HG03342 (cell line): ENCODE measurements at regions not wholly inside any gene's neighbourhood (a gene's known extent, or its start where the extent isn't known, plus 50 kb on each side); places are given as distances from the start of the nearest gene placed in this dataset.

Experiments
- ATAC-seq: cut with Tn5 transposase; IDR thresholded peaks from one replicate; pipeline ENCODE4 v1.9.1; 2021; ENCODE audit warnings: mild to moderate bottlenecking, moderate library complexity; ENCODE audit not compliant: unreplicated experiment

- peak; percentile 87 for ATAC-seq
Measured at GRCh38 chr2:41736105-41736567, 311.7 kb upstream of the PKDCC start.

GRCh38 chr2:41736586-41736985 is 311.2 kb upstream of the PKDCC start:
- ATAC-seq, result peak; percentile 24

GRCh38 chr2:41737888-41738287 is 309.9 kb upstream of the PKDCC start:
- ATAC-seq, result no peak

GRCh38 chr2:41741951-41742595 is 305.7 kb upstream of the PKDCC start:
- peak; percentile 96 for ATAC-seq

GRCh38 chr2:41743324-41743723 is 304.5 kb upstream of the PKDCC start:
- ATAC-seq, result no peak

GRCh38 chr2:41750829-41751228 is 297.0 kb upstream of the PKDCC start:
- ATAC-seq, result no peak

GRCh38 chr2:41759880-41760279 is 287.9 kb upstream of the PKDCC start:
- no peak for ATAC-seq

GRCh38 chr2:41763141-41763540 is 284.7 kb upstream of the PKDCC start:
- ATAC-seq, result no peak

DNA sequence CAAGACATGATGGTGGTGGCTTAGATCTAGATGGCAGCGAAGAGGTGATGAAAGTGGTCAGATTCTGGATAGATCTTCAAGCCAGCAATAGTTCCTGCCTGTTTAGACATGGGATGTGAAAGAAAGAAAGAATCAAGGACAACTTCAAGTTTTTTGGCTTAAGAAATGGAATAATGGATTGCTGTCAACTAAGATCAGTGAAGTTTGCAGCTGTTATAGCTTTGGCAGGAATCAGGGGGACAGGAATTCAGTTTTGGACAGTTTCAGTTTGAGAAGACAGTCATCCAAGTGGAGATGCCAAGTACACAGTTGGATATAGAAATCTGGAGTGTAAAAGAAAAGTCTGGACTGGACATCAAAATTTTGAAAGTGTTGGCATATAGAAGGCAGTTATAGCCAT is 283.7 kb upstream of the PKDCC start:
- no peak for ATAC-seq

DNA sequence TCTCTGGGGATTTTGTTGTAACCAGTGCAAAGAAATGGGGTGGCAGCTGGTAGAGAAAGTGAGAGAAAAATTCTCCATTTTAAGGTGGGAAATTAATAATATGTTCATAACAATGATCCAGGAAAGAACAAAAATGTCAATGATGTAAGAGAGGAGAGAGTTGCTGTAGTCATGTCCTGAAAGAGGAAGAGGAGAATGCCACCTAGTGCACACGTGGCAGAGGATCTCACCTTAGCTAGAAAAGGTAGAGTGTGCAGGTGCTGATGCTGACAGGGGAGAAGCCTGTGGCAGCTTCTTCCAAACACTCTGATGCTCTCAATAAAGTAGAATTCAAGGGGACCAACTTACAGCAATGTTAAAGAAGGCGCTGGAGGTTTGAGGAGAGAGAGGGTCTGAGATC is 282.9 kb upstream of the PKDCC start:
- ATAC-seq, result no peak

DNA sequence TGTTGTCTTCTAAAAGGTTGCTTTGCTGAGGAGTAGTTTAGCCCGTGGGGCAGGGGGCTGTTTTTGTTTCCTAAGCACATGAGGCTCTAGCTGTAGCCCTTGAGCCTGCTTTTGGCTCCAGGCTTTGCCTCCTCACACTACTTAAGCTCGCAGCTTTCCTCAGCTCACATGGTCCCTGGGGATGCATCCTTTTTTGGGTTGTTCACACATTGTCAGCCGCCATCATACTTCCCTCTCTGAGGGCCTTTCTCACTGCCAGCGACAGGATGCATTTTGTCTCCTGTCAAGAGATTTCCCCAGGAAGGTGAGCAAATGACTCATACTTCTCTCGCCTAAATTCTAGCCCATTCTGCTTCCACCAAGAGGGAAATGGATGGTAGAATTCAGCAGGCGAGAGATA is 279.5 kb upstream of the PKDCC start:
- ATAC-seq, result no peak

DNA sequence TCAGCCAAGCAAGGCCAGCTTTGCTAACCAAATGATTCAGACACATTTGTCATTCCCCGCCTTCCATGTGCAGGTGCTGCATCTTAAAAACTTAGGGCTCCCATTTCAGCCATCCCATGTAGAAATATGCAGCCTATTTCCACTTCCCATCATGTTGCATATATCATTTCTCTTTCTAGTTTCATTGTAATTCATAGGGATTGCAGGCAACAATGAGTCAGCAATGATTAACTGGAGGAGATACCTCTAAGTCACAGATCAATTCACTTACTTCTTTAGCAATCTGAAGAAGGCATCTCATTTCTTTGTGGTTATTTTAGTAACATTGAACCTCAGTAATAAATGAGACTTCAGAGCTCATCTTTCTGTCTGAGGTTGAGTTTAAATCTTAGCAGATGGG is 276.1 kb upstream of the PKDCC start:
- no peak for ATAC-seq

- no peak for ATAC-seq
Measured at GRCh38 chr2:41772697-41773096, 275.1 kb upstream of the PKDCC start.

GRCh38 chr2:41774011-41774605 is 273.7 kb upstream of the PKDCC start:
- no peak for ATAC-seq

- ATAC-seq, result no peak
Measured at GRCh38 chr2:41775366-41776025, 272.3 kb upstream of the PKDCC start.

DNA sequence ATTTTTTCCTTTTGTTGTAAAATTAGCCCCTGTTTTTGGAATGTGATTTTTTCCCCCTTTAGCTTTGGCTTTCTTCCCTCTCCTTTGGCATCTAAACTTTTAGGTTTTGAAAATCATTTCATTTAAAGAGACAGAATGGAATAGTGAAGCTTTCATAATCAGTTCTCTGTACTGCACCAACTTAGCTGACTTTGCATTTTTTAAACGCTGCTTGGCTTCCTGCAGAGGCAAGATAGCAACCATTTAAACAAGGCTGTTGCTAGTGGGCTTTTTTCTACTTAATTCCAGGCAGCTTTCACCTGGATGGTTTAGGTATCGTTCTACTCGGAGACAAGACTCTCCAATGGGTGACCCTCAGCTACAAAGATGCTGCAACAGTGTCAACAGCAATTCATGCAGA is 267.9 kb upstream of the PKDCC start:
- no peak for ATAC-seq

DNA sequence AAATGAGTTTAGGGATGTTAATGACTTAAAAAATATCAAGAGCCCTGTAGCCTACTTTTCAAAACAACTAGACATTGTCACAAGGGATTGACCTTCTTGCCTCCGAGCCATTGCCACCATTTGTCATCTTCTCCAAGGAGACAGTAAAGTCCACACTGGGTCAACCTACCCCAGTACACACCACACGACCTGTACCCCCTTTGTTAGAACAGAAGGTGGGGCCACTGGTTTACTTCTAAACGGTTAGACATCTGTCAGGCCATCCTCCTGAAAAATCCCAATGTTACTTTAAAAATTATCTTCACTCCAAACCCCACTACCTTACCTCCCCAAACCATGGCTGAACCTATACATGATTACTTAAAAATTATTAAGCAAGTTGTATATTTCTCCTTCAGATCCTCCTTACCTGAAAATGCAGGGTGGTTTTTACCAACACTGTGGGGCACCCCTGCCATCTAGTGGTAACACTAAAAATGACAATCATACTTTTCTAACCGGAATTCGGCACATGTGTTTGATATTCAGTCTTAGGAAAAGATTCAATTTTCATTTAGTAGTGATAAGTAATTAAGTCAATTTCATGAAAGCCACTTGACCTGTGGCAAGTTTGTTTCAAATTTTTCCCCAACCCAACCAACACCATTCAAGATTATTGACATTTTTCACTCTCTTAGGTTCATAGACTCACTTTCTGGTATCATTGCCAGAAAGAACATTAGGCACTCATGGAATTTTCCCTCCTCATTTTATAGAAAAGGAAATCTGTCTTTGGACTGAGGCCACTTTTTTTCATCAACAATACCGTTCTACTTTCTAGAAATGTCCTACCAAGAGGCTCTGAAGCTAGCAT is 265.3 kb upstream of the PKDCC start:
- ATAC-seq, result peak; percentile 76

DNA sequence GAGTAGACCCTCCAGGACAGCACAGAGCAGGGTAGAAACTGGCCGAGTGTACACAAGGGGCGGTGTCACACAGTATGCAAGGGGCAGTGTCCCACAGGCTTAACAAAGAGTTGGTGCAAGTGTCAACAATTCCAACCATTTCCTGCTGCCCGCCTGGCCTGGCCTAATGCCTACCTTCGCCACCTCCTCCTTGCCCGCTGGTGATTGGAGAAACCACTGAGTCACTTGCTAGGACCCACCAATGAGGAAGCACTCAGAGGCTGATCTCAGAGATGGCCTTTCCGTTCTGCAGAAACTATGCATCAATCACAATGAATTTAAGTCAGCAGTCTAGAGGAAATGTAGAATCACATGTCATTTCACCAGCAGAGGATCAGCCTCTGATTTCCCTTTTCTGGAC is 263.3 kb upstream of the PKDCC start:
- ATAC-seq, result no peak

DNA sequence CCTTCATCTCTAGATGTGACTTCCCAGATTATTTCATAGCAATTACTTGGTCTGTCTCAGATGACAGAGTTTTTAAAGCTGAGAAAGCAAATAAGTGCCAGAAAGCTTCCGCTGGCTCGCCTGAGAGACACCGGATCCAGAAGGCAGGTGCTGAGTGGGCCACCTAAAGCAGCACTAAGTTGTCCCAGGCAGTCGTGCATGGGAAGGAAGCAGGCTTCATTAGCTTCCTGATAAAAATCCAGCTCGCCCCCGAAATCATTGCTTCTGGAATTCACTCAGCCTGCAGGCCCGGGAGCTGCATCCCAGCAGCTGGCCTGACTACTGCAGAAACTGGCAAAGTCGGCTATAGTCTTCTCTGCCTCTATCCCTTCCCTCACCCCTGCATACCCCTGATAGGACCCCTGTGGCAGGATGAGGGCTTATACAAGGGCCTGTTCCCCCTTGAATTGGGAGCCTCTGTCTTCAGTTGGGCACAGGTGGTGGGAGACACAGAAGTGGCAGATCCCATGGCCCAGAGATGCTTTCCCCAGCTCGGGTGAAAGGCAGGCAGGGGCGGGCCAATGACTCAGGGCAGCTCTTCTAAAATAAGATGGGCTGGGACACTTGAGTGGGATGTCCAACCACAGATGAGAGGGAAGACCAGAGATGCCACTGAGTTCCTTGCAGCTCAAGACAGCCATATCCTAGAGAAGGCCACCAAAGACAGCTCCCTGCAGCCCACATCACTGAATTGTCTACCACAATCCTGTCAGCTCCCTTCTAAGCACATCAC is 262.4 kb upstream of the PKDCC start:
- no peak for ATAC-seq

GRCh38 chr2:41791523-41791922 is 256.3 kb upstream of the PKDCC start:
- no peak for ATAC-seq

- no peak for ATAC-seq
Measured at GRCh38 chr2:41803361-41803760, 244.5 kb upstream of the PKDCC start.
